B cell (primary cell): ENCODE measurements at regions not wholly inside any gene's neighbourhood (a gene's known extent, or its start where the extent isn't known, plus 50 kb on each side); places are given as distances from the start of the nearest gene placed in this dataset.

Source experiments
- ATAC-seq: fragments of 200-7000 bp; cut with Tn5 transposase; one replicate; pipeline ENCODE4 v1.10.0; 2021; ENCODE audit warnings: low read depth, mild to moderate bottlenecking, moderate number of reproducible peaks, moderate library complexity
- CTCF ChIA-PET: fragments of 350-600 bp; sonication (Branson Sonifier 250); formaldehyde crosslinking; loops from one replicate; lab custom pipeline; 2021; ENCODE audit warnings: antibody characterized with exemption, inconsistent platforms; lab: Charles Lee
- POLR2A ChIA-PET: fragments of 350-600 bp; sonication (Branson Sonifier 250); formaldehyde crosslinking; loops from one replicate; lab custom pipeline; 2021; ENCODE audit warnings: antibody characterized with exemption; lab: Charles Lee
- DNase-seq: peaks from one replicate; pipeline ENCODE4 v3.0.0; 2013
- H2AFZ ChIP-seq: 2 replicates; pipeline ENCODE4 v1.6.1; 2012; ENCODE audit warnings: mild to moderate bottlenecking, low read depth, low read length; ENCODE audit not compliant: insufficient read depth, poor library complexity, severe bottlenecking
- H3K27ac ChIP-seq, 2 donors: 1 replicate in 1 of 2; 2 replicates in 1 of 2; pipeline ENCODE4 v1.5.1; 2012 to 2013; ENCODE audit warnings: low read length in 2 of 2, mild to moderate bottlenecking in 2 of 2, moderate library complexity in 1 of 2
- H3K27me3 ChIP-seq, 4 experiments: fragments of 200-600 bp in 1 of 4; sonication (generic) in 1 of 4; replicated peaks in 1 of 4; 1 replicate in 2 of 4; 2 replicates in 2 of 4; pipeline versions ENCODE4 v1.6.1 to v1.7.0; 2013 to 2016; ENCODE audit warnings: low read length in 3 of 4, mild to moderate bottlenecking in 2 of 4, mixed read lengths in 1 of 4, moderate library complexity in 1 of 4; ENCODE audit not compliant: insufficient read depth in 4 of 4, control insufficient read depth in 3 of 4; ENCODE audit errors: control extremely low read depth in 1 of 4
- H3K36me3 ChIP-seq, 2 experiments: replicated peaks in 1 of 2; 1 replicate in 1 of 2; 2 replicates in 1 of 2; pipeline versions ENCODE4 v1.6.1 to v1.7.1; 2013; ENCODE audit warnings: low read length in 1 of 2; ENCODE audit not compliant: insufficient read depth in 2 of 2, control insufficient read depth in 1 of 2; ENCODE audit errors: control extremely low read depth in 1 of 2, extremely low read depth in 1 of 2
- H3K4me1 ChIP-seq, 2 donors: fragments of 200-600 bp in 1 of 2; sonication (generic) in 1 of 2; 1 replicate in 1 of 2; 2 replicates in 1 of 2; pipeline versions ENCODE4 v1.5.1 to v1.6.1; 2013 to 2017; ENCODE audit warnings: low read length in 2 of 2; ENCODE audit not compliant: control insufficient read depth in 2 of 2, insufficient read depth in 2 of 2
- H3K4me2 ChIP-seq: replicated peaks from 2 replicates; pipeline ENCODE3; 2012; ENCODE audit warnings: mild to moderate bottlenecking, low read depth, low read length; ENCODE audit not compliant: poor library complexity, severe bottlenecking
- H3K4me3 ChIP-seq, 5 experiments: fragments of 200-600 bp in 1 of 5; sonication (generic) in 1 of 5; 1 replicate in 3 of 5; 2 replicates in 2 of 5; pipeline versions ENCODE4 v1.5.1 to v1.7.0; 2011 to 2016; ENCODE audit warnings: low read length in 4 of 5, mild to moderate bottlenecking in 4 of 5, low read depth in 2 of 5, control low read depth in 1 of 5, moderate library complexity in 1 of 5; ENCODE audit not compliant: insufficient read depth in 1 of 5; ENCODE audit errors: control extremely low read depth in 1 of 5, extremely low read depth in 1 of 5
- H3K79me2 ChIP-seq: fragments of 200-600 bp; sonication (generic); one replicate; pipeline ENCODE4 v1.6.0; 2016; ENCODE audit warnings: low read length; ENCODE audit not compliant: control insufficient read depth, insufficient read depth
- H3K9ac ChIP-seq: fragments of 200-600 bp; sonication (generic); 2 replicates; pipeline ENCODE4 v1.6.1; 2017; ENCODE audit warnings: mild to moderate bottlenecking, low read length, moderate library complexity
- H3K9me3 ChIP-seq, 3 donors: one replicate each; pipeline versions ENCODE4 v1.6.1 to v1.7.1; 2013; ENCODE audit warnings: low read length in 2 of 3; ENCODE audit not compliant: control insufficient read depth in 2 of 3, insufficient read depth in 1 of 3; ENCODE audit errors: control extremely low read depth in 1 of 3
- H4K20me1 ChIP-seq: 2 replicates; pipeline ENCODE4 v1.6.0; 2012; ENCODE audit warnings: mild to moderate bottlenecking, low read length; ENCODE audit not compliant: insufficient read depth, control insufficient read depth, poor library complexity, severe bottlenecking
- H3K27ac Mint-ChIP-seq: one replicate; pipeline ENCODE4 v1.8.0; 2021; ENCODE audit warnings: mixed read lengths
- H3K27me3 Mint-ChIP-seq: one replicate; pipeline ENCODE4 v1.8.0; 2021; ENCODE audit warnings: mixed read lengths
- H3K4me1 Mint-ChIP-seq: one replicate; pipeline ENCODE4 v1.8.0; 2021; ENCODE audit warnings: mixed read lengths
- H3K4me3 Mint-ChIP-seq: one replicate; pipeline ENCODE4 v1.8.0; 2021; ENCODE audit warnings: mixed read lengths
- H3K9me3 Mint-ChIP-seq: one replicate; pipeline ENCODE4 v1.8.0; 2022; ENCODE audit warnings: mixed read lengths; ENCODE audit not compliant: insufficient read depth
- CTCF ChIP-seq: fragments of 200-600 bp; IDR thresholded peaks from one replicate; pipeline ENCODE4 v1.8.0; 2022; ENCODE audit warnings: antibody characterized with exemption, mild to moderate bottlenecking
- EZH2 ChIP-seq: IDR thresholded peaks from 2 replicates; pipeline ENCODE4 v1.6.1; 2012; ENCODE audit warnings: borderline replicate concordance, low read depth, mild to moderate bottlenecking, moderate library complexity, low read length; ENCODE audit not compliant: insufficient read depth, poor library complexity, severe bottlenecking
- WGBS: methylation state at CpG from one replicate; pipeline ENCODE4 v1.1.5; 2013; ENCODE audit warnings: missing lambda C conversion rate; ENCODE audit not compliant: insufficient coverage; 5-methylcytosine and 5-hydroxymethylcytosine counted together
- intact Hi-C: fragments of 100-400 bp; cut with micrococcal nuclease; formaldehyde crosslinking; loops from one replicate; pipeline ENCODE4 v1.10.0; 2022

GRCh38 chr14:71773898-71774481 lies 158.2 kb upstream of the RGS6 start:
- CTCF ChIA-PET = no interaction called here
- peaks cover 31% of the 10 kb centered on the region for H3K27me3 Mint-ChIP-seq

More at GRCh38 chr14:71773898-71774481, 158.2 kb upstream of the RGS6 start:
- Histone ChIP-seq H3K9ac (no peak overlapping the region), H2AFZ (no peak overlapping the region), H3K9me3 (peaks cover 0 to 14% (median 3%) of the 10 kb centered on the region in 3 donors), H3K4me2 (no peak overlapping the region), H3K4me1 (no peaks in the 10 kb centered on the region), H3K4me3 (no peak overlapping the region), H3K27ac (no peak overlapping the region), H3K79me2 (no peaks in the 10 kb centered on the region), H3K36me3 (no peaks in the 10 kb centered on the region), H4K20me1 (no peaks in the 10 kb centered on the region), H3K27me3 (peaks cover 0 to 11% (median 0%) of the 10 kb centered on the region in 4 experiments)
- DNase-seq (no peak), ATAC-seq (no peak)
- WGBS = 100% methylated on average over 3 of the region's 3 CpGs
- intact Hi-C loops = no loop called here
- POLR2A ChIA-PET = no interaction called here
- no peaks in the 10 kb centered on the region for H3K4me1 Mint-ChIP-seq
- TF ChIP-seq EZH2 (no peak), CTCF (no peak)
- no peak overlapping the region for H3K27ac Mint-ChIP-seq
- peaks cover 4% of the 10 kb centered on the region for H3K9me3 Mint-ChIP-seq
- no peak overlapping the region for H3K4me3 Mint-ChIP-seq
